GM13977 (cell line): ENCODE measurements at regions not wholly inside any gene's neighbourhood (a gene's known extent, or its start where the extent isn't known, plus 50 kb on each side); places are given as distances from the start of the nearest gene placed in this dataset.
"Not testable (repeated sequence)": the region's sequence is repeated elsewhere in the genome, so short reads cannot be mapped to it uniquely, and the experiment has no call there.

Source experiments
- DNase-seq: peaks from one replicate; pipeline ENCODE4 v3.0.0; 2012; ENCODE audit warnings: low spot score
- CTCF ChIP-seq: IDR thresholded peaks from 2 replicates; pipeline ENCODE4 v1.5.1; 2012; ENCODE audit warnings: mild to moderate bottlenecking, control low read depth; ENCODE audit not compliant: insufficient read depth; ENCODE audit errors: extremely low read depth, missing control alignments
- in situ Hi-C: fragments of 300-500 bp; cut with MboI; formaldehyde crosslinking; loops from one replicate; pipeline ENCODE4 v1.12.0; 2022; ENCODE audit warnings: low sequenced_read_pairs, low pct_unique_long_range_greater_than_20kb, mixed read lengths, inconsistent platforms; ENCODE audit not compliant: unreplicated experiment

- in situ Hi-C loops, result no loop called here
- DNase-seq, result no peak
- TF ChIP-seq CTCF, result no peak
Observed at GRCh38 chr6:144957236-144957937, 672.3 kb downstream of the UTRN start.

GRCh38 chr6:144969154-144969553 is 684.0 kb downstream of the UTRN start:
- DNase-seq, result no peak
- TF ChIP-seq CTCF, result no peak
- in situ Hi-C loops, result no loop called here

GRCh38 chr6:144969602-144970272 is 684.6 kb downstream of the UTRN start:
- DNase-seq, result no peak
- in situ Hi-C loops, result no loop called here
- TF ChIP-seq CTCF, result no peak

- in situ Hi-C loops, DNase-seq: not testable (repeated sequence)
Observed at GRCh38 chr6:144977250-144977864, 692.2 kb downstream of the UTRN start.

GRCh38 chr6:144978208-144978607 is 693.1 kb downstream of the UTRN start:
- in situ Hi-C loops, result no loop called here
- no peak for TF ChIP-seq CTCF
- DNase-seq, result no peak

- no peak for TF ChIP-seq CTCF
- no peak for DNase-seq
- in situ Hi-C loops, result no loop called here
Observed at GRCh38 chr6:144986271-144986670, 701.1 kb downstream of the UTRN start.
